ENCODE measurements at regions not wholly inside any gene's neighbourhood (a gene's known extent, or its start where the extent isn't known, plus 50 kb on each side); places are given as distances from the start of the nearest gene placed in this dataset.

- no peak for TF ChIP-seq CTCF (IDR thresholded peaks at IDR 0.05)
- TF ChIP-seq POLR2AphosphoS5 (IDR thresholded peaks at IDR 0.05), result no peak
- no peak for TF ChIP-seq POLR2A (IDR thresholded peaks at IDR 0.05; ENCODE audit: low read depth)
- TF ChIP-seq EP300 (IDR thresholded peaks at IDR 0.05), result no peak
These were observed 215.7 kb downstream of the IKZF2 start for GRCh38 chr2:212935752-212936151.
